ENCODE measurements at regions not wholly inside any gene's neighbourhood (a gene's known extent, or its start where the extent isn't known, plus 50 kb on each side); places are given as distances from the start of the nearest gene placed in this dataset.

DNA sequence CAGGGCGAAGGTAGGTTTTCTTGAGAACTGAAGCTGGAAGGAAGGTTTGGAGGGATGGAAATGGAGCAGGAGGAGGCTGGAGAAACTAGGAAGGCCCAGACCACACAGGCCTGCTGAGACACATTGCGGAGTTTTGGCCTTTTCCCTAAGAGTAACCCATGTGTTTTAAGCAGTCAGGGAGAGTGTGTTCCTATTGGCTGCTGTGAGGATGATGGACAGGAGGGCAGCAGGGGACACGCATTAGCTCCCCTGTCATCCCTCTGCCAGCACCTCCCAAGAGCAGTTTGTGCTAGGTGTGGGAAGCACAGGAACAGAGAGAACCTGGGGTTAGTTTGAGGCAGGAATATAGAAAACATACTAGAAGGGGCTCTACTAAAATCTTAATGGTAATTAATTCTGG lies 842.1 kb downstream of the TBC1D22A start:
- in situ Hi-C loops (cut with HindIII; ENCODE audit: low pct_unique_long_range_greater_than_20kb, low sequenced_read_pairs) (no loop called here), intact Hi-C loops (cut with micrococcal nuclease; ENCODE audit: unreplicated experiment) (no loop called here)
- Histone ChIP-seq H3K27me3 (ENCODE audit: control insufficient read depth, insufficient read depth, low read length) (no peaks in the 10 kb centered on the region; the same call in 1 of the 2 replicates), H3K9me3 (ENCODE audit: control insufficient read depth, insufficient read depth, low read depth, low read length) (no peaks in the 10 kb centered on the region), H3K27ac (ENCODE audit: low read length) (no peak overlapping the region), H3K4me1 (ENCODE audit: control insufficient read depth, insufficient read depth, low read length) (no peaks in the 10 kb centered on the region), H3K36me3 (ENCODE audit: control insufficient read depth, insufficient read depth, low read length) (no peaks in the 10 kb centered on the region), H3K4me3 (ENCODE audit: low read depth in 2 of 2, low read length in 2 of 2) (no peak overlapping the region)
- ATAC-seq = no peak
- BruUV-seq (replicated peaks) = no TSS peak
- ChIA-PET CTCF (no interaction called here), POLR2A (no interaction called here)
- DNase-seq (ENCODE audit: low read depth, low spot score) = no peak
- TF ChIP-seq, protein P1, sequence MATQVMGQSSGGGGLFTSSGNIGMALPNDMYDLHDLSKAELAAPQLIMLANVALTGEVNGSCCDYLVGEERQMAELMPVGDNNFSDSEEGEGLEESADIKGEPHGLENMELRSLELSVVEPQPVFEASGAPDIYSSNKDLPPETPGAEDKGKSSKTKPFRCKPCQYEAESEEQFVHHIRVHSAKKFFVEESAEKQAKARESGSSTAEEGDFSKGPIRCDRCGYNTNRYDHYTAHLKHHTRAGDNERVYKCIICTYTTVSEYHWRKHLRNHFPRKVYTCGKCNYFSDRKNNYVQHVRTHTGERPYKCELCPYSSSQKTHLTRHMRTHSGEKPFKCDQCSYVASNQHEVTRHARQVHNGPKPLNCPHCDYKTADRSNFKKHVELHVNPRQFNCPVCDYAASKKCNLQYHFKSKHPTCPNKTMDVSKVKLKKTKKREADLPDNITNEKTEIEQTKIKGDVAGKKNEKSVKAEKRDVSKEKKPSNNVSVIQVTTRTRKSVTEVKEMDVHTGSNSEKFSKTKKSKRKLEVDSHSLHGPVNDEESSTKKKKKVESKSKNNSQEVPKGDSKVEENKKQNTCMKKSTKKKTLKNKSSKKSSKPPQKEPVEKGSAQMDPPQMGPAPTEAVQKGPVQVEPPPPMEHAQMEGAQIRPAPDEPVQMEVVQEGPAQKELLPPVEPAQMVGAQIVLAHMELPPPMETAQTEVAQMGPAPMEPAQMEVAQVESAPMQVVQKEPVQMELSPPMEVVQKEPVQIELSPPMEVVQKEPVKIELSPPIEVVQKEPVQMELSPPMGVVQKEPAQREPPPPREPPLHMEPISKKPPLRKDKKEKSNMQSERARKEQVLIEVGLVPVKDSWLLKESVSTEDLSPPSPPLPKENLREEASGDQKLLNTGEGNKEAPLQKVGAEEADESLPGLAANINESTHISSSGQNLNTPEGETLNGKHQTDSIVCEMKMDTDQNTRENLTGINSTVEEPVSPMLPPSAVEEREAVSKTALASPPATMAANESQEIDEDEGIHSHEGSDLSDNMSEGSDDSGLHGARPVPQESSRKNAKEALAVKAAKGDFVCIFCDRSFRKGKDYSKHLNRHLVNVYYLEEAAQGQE (IDR thresholded peaks at IDR 0.05; ENCODE audit: insufficient read depth in 1 of 2, low read depth in 2 of 2, low read length in 1 of 2) = no peak
- TF ChIP-seq POLR2AphosphoS5 (IDR thresholded peaks at IDR 0.05; ENCODE audit: low read depth, low read length) (no peak), CTCF (IDR thresholded peaks at IDR 0.05) (no peak), SIN3A (IDR thresholded peaks at IDR 0.05; ENCODE audit: borderline replicate concordance, insufficient read depth, low read depth, low read length) (no peak), TCF7L2 (IDR thresholded peaks at IDR 0.05; ENCODE audit: low read depth, low read length) (no peak)

GRCh38 chr22:47602732-47603131 lies 840.3 kb downstream of the TBC1D22A start:
- intact Hi-C loops (cut with micrococcal nuclease; ENCODE audit: unreplicated experiment) (no loop called here), in situ Hi-C loops (cut with HindIII; ENCODE audit: low pct_unique_long_range_greater_than_20kb, low sequenced_read_pairs) (no loop called here)
- Histone ChIP-seq H3K9me3 (ENCODE audit: control insufficient read depth, insufficient read depth, low read depth, low read length) (no peaks in the 10 kb centered on the region), H3K36me3 (ENCODE audit: control insufficient read depth, insufficient read depth, low read length) (no peaks in the 10 kb centered on the region), H3K27ac (ENCODE audit: low read length) (no peak overlapping the region), H3K4me3 (ENCODE audit: low read depth in 2 of 2, low read length in 2 of 2) (no peak overlapping the region), H3K4me1 (ENCODE audit: control insufficient read depth, insufficient read depth, low read length) (no peaks in the 10 kb centered on the region), H3K27me3 (ENCODE audit: control insufficient read depth, insufficient read depth, low read length) (no peaks in the 10 kb centered on the region; the same call in 1 of the 2 replicates)
- ChIA-PET CTCF (no interaction called here), POLR2A (no interaction called here)
- no TSS peak for BruUV-seq (replicated peaks)
- DNase-seq (ENCODE audit: low read depth, low spot score) = no peak
- TF ChIP-seq, protein P1 (IDR thresholded peaks at IDR 0.05; ENCODE audit: insufficient read depth in 1 of 2, low read depth in 2 of 2, low read length in 1 of 2) = no peak
- no peak for TF ChIP-seq POLR2AphosphoS5 (IDR thresholded peaks at IDR 0.05; ENCODE audit: low read depth, low read length)
- no peak for TF ChIP-seq TCF7L2 (IDR thresholded peaks at IDR 0.05; ENCODE audit: low read depth, low read length)
- no peak for TF ChIP-seq CTCF (IDR thresholded peaks at IDR 0.05)
- TF ChIP-seq SIN3A (IDR thresholded peaks at IDR 0.05; ENCODE audit: borderline replicate concordance, insufficient read depth, low read depth, low read length) = no peak
- ATAC-seq = no peak

All from Panc1 (cell line).